SK-N-SH (cell line): ENCODE measurements at regions not wholly inside any gene's neighbourhood (a gene's known extent, or its start where the extent isn't known, plus 50 kb on each side); places are given as distances from the start of the nearest gene placed in this dataset.

ENCODE experiments used
- CTCF ChIA-PET: fragments of 300-600, 350-600 bp; formaldehyde crosslinking; extraction: SDS; loops from one replicate; lab custom pipeline; 2021; lab: Yijun Ruan, JAX
- POLR2A ChIA-PET: fragments of 350-600 bp; sonication (Branson Sonifier 250); formaldehyde crosslinking; extraction: SDS; loops from one replicate; lab custom pipeline; 2020; ENCODE audit warnings: antibody characterized with exemption, inconsistent platforms; lab: Yijun Ruan, JAX
- DNase-seq: peaks from one replicate; pipeline ENCODE4 v3.0.0; 2012
- H2AFZ ChIP-seq: fragments of 200-600 bp; sonication (generic); 2 replicates; pipeline ENCODE4 v1.8.1; 2016; ENCODE audit warnings: antibody characterized with exemption, mild to moderate bottlenecking, low read depth
- H3F3A ChIP-seq: fragments of 200-600 bp; sonication (generic); replicated peaks from 2 replicates; pipeline ENCODE3; 2016; ENCODE audit warnings: antibody characterized with exemption, mild to moderate bottlenecking; ENCODE audit not compliant: insufficient read depth
- H3K27ac ChIP-seq, 2 experiments: fragments of 200-500 bp in 1 of 2; fragments of 200-600 bp in 1 of 2; sonication (Bioruptor generic) in 1 of 2; sonication (generic), shearing (Covaris generic) in 1 of 2; 2 replicates each; pipeline versions ENCODE4 v1.5.1 to v1.6.1; 2014 to 2016; ENCODE audit warnings: low read depth in 2 of 2, inconsistent platforms in 1 of 2, low read length in 1 of 2, mild to moderate bottlenecking in 1 of 2, mixed read lengths in 1 of 2
- H3K27me3 ChIP-seq: fragments of 200-600 bp; sonication (generic), shearing (Covaris generic); 2 replicates; pipeline ENCODE4 v1.6.1; 2016; ENCODE audit warnings: mixed run types; ENCODE audit not compliant: insufficient read depth
- H3K36me3 ChIP-seq, 2 experiments: fragments of 200-500 bp in 1 of 2; fragments of 200-600 bp in 1 of 2; sonication (Bioruptor generic) in 1 of 2; sonication (generic) in 1 of 2; replicated peaks in 1 of 2; 2 replicates each; pipeline versions ENCODE3 to v1.5.1; 2014 to 2016; ENCODE audit warnings: low read length in 1 of 2, mild to moderate bottlenecking in 1 of 2; ENCODE audit not compliant: insufficient read depth in 2 of 2, control insufficient read depth in 1 of 2
- H3K4me1 ChIP-seq, 2 experiments: fragments of 200-500 bp in 1 of 2; fragments of 200-600 bp in 1 of 2; sonication (Bioruptor generic) in 1 of 2; sonication (generic), shearing (Covaris generic) in 1 of 2; 2 replicates each; pipeline versions ENCODE4 v1.5.1 to v1.6.1; 2014 to 2016; ENCODE audit warnings: low read depth in 1 of 2, low read length in 1 of 2, mixed run types in 1 of 2; ENCODE audit not compliant: insufficient read depth in 2 of 2, control insufficient read depth in 1 of 2
- H3K4me2 ChIP-seq: fragments of 200-600 bp; sonication (generic), shearing (Covaris generic); 2 replicates; pipeline ENCODE4 v1.6.1; 2017; ENCODE audit warnings: mixed run types
- H3K4me3 ChIP-seq, 2 experiments: fragments of 200-500 bp in 1 of 2; fragments of 200-600 bp in 1 of 2; sonication (Bioruptor generic) in 1 of 2; sonication (generic), shearing (Covaris generic) in 1 of 2; 2 replicates each; pipeline versions ENCODE4 v1.5.1 to v1.8.1; 2014 to 2016; ENCODE audit warnings: low read depth in 2 of 2, inconsistent platforms in 1 of 2, low read length in 1 of 2, mild to moderate bottlenecking in 1 of 2, mixed read lengths in 1 of 2, moderate library complexity in 1 of 2
- H3K79me2 ChIP-seq: fragments of 200-600 bp; sonication (generic); 2 replicates; pipeline ENCODE4 v1.8.1; 2017; ENCODE audit warnings: mild to moderate bottlenecking; ENCODE audit not compliant: insufficient read depth
- H3K9ac ChIP-seq: fragments of 200-600 bp; sonication (generic); 2 replicates; pipeline ENCODE4 v1.6.1; 2017; ENCODE audit warnings: mixed run types
- H3K9me2 ChIP-seq: fragments of 200-600 bp; sonication (generic); 2 replicates; pipeline ENCODE4 v1.6.1; 2017; ENCODE audit warnings: mixed run types
- H3K9me3 ChIP-seq: fragments of 200-600 bp; sonication (generic); 2 replicates; pipeline ENCODE4 v1.6.1; 2017; ENCODE audit warnings: mixed run types, mild to moderate bottlenecking, moderate library complexity
- H4K20me1 ChIP-seq: fragments of 200-600 bp; sonication (generic); 2 replicates; pipeline ENCODE4 v1.6.1; 2017; ENCODE audit warnings: mild to moderate bottlenecking, mixed run types; ENCODE audit not compliant: insufficient read depth
- ELF1 ChIP-seq: IDR thresholded peaks from 2 replicates; pipeline ENCODE4 v1.4.0; 2012
- EP300 ChIP-seq, 2 experiments: IDR thresholded peaks; 2 replicates each; pipeline versions ENCODE4 v1.4.0 to v1.6.1; 2012; ENCODE audit warnings: borderline replicate concordance in 1 of 2, low read depth in 1 of 2, low read length in 1 of 2
- EZH2phosphoT487 ChIP-seq: fragments of 200-600 bp; sonication (generic); IDR thresholded peaks from 2 replicates; pipeline ENCODE4 v1.6.1; 2017; ENCODE audit warnings: low read depth, mixed run types, mild to moderate bottlenecking, antibody characterized with exemption, moderate library complexity, borderline replicate concordance
- FOSL2 ChIP-seq: IDR thresholded peaks from 2 replicates; pipeline ENCODE4 v1.4.0; 2012; ENCODE audit warnings: low read depth, mild to moderate bottlenecking, moderate library complexity, borderline replicate concordance
- FOXJ3 ChIP-seq: sonication (generic); formaldehyde crosslinking; IDR thresholded peaks from 2 replicates; pipeline ENCODE4 v1.5.1; 2020; ENCODE audit warnings: mild to moderate bottlenecking, missing genetic modification reagents
- FOXM1 ChIP-seq: IDR thresholded peaks from 2 replicates; pipeline ENCODE4 v1.4.0; 2012; ENCODE audit warnings: low read depth, mild to moderate bottlenecking
- GABPA ChIP-seq: IDR thresholded peaks from 2 replicates; pipeline ENCODE4 v1.4.0; 2012; ENCODE audit warnings: low read depth, mild to moderate bottlenecking
- JUND ChIP-seq: IDR thresholded peaks from 2 replicates; pipeline ENCODE4 v1.4.0; 2012
- MAX ChIP-seq: IDR thresholded peaks from 2 replicates; pipeline ENCODE4 v1.4.0; 2012; ENCODE audit warnings: low read depth
- MXI1 ChIP-seq: IDR thresholded peaks from 2 replicates; pipeline ENCODE4 v1.6.1; 2012; ENCODE audit warnings: mild to moderate bottlenecking, low read depth, low read length, improper control_type of control experiment
- NFIC ChIP-seq: IDR thresholded peaks from 2 replicates; pipeline ENCODE4 v1.4.0; 2012; ENCODE audit warnings: borderline replicate concordance
- PBX3 ChIP-seq: IDR thresholded peaks from 2 replicates; pipeline ENCODE4; 2012
- RAD21 ChIP-seq: IDR thresholded peaks from 2 replicates; pipeline ENCODE4 v1.6.1; 2012; ENCODE audit warnings: mild to moderate bottlenecking, low read length
- RCOR1 ChIP-seq: fragments of 150-350 bp; IDR thresholded peaks from 2 replicates; pipeline ENCODE4 v1.6.1; 2017; ENCODE audit warnings: antibody characterized with exemption, low read length
- SMC3 ChIP-seq: IDR thresholded peaks from 2 replicates; pipeline ENCODE4 v1.6.1; 2012; ENCODE audit warnings: low read depth, low read length, improper control_type of control experiment
- TAF1 ChIP-seq: IDR thresholded peaks from 2 replicates; pipeline ENCODE4 v1.6.1; 2012; ENCODE audit warnings: low read depth, mild to moderate bottlenecking, low read length, moderate library complexity, borderline replicate concordance
- TCF12 ChIP-seq: IDR thresholded peaks from 2 replicates; pipeline ENCODE4 v1.4.0; 2012
- TEAD4 ChIP-seq: IDR thresholded peaks from 2 replicates; pipeline ENCODE4 v1.4.0; 2012; ENCODE audit warnings: mild to moderate bottlenecking, borderline replicate concordance; ENCODE audit not compliant: insufficient read depth
- USF2 ChIP-seq: fragments of 150-350 bp; IDR thresholded peaks from 2 replicates; pipeline ENCODE4 v1.6.1; 2017; ENCODE audit warnings: antibody characterized with exemption, low read length, low read depth, borderline replicate concordance
- YY1 ChIP-seq: IDR thresholded peaks from 2 replicates; pipeline ENCODE4 v1.4.0; 2012; ENCODE audit warnings: low read depth, mild to moderate bottlenecking
- ZBTB33 ChIP-seq: IDR thresholded peaks from 2 replicates; pipeline ENCODE4 v1.4.0; 2012; ENCODE audit warnings: low read depth, borderline replicate concordance
- WGBS: methylation state at CpG from one replicate; pipeline ENCODE4 v1.1.6; 2017; ENCODE audit warnings: low lambda C conversion rate; 5-methylcytosine and 5-hydroxymethylcytosine counted together

GRCh38 chr10:7030134-7030855, 380.5 kb downstream of the SFMBT2 start:
- Histone ChIP-seq H3K9me3 (no peaks in the 10 kb centered on the region), H2AFZ (no peak overlapping the region), H3K27ac (no peak overlapping the region), H3K4me2 (no peak overlapping the region), H3F3A (peaks cover 8% of the 10 kb centered on the region), H3K79me2 (no peaks in the 10 kb centered on the region), H4K20me1 (no peaks in the 10 kb centered on the region), H3K9me2 (no peaks in the 10 kb centered on the region), H3K9ac (no peak overlapping the region), H3K27me3 (no peaks in the 10 kb centered on the region), H3K4me3 (no peak overlapping the region), H3K36me3 (no peaks in the 10 kb centered on the region), H3K4me1 (no peaks in the 10 kb centered on the region; a peak in 1 of 4 replicates)
- WGBS, result 40% methylated on average over 5 of the region's 5 CpGs
- CTCF ChIA-PET, result interaction anchor here (0.8 kb wide), 1 partner anchor 9 kb away, joined by 3 read pairs; no protein-coding TSS in a partner anchor
- POLR2A ChIA-PET, result no interaction called here
- no peak for DNase-seq
- TF ChIP-seq YY1 (no peak), ZBTB33 (no peak), FOSL2 (no peak), EZH2phosphoT487 (no peak), EP300 (IDR thresholded peaks at IDR 0.05; ENCODE audit: borderline replicate concordance in 1 of 2, low read depth in 1 of 2, low read length in 1 of 2) (no peak), MAX (no peak), NFIC (no peak), FOXJ3 (CRISPR knock-in tag) (no peak), TCF12 (no peak), RAD21 (no peak), TAF1 (no peak)

GRCh38 chr10:7029672-7030071, 381.2 kb downstream of the SFMBT2 start:
- CTCF ChIA-PET, result no interaction called here
- no peaks in the 10 kb centered on the region for H3K27me3 ChIP-seq
- no peaks in the 10 kb centered on the region for H3K9me2 ChIP-seq
- no peak for TF ChIP-seq EZH2phosphoT487
- TF ChIP-seq RAD21, result no peak
- TF ChIP-seq ELF1, result no peak
- TF ChIP-seq FOXM1, result no peak
- TF ChIP-seq RCOR1, result no peak
- TF ChIP-seq JUND, result no peak
- no peak for TF ChIP-seq MXI1
- TF ChIP-seq EP300 (IDR thresholded peaks at IDR 0.05; ENCODE audit: borderline replicate concordance in 1 of 2, low read depth in 1 of 2, low read length in 1 of 2), result no peak
- no peak for TF ChIP-seq MAX
- no peak for TF ChIP-seq SMC3
- no peak for TF ChIP-seq TAF1
- no peak for TF ChIP-seq TEAD4
- TF ChIP-seq YY1, result no peak
- no peak for TF ChIP-seq PBX3
- no peak for TF ChIP-seq GABPA
- no peak for TF ChIP-seq USF2
- H3K4me1 ChIP-seq, result no peaks in the 10 kb centered on the region; a peak in 1 of 4 replicates
- POLR2A ChIA-PET, result no interaction called here
- no peak overlapping the region for H2AFZ ChIP-seq
- 0% methylated on average over 1 of the region's 1 CpG for WGBS
- H3K9me3 ChIP-seq, result no peaks in the 10 kb centered on the region
- no peak overlapping the region for H3K4me3 ChIP-seq
- no peaks in the 10 kb centered on the region for H3K79me2 ChIP-seq
- H4K20me1 ChIP-seq, result no peaks in the 10 kb centered on the region
- H3K27ac ChIP-seq, result no peak overlapping the region
- no peak overlapping the region for H3K4me2 ChIP-seq
- peaks cover 8% of the 10 kb centered on the region for H3F3A ChIP-seq
- H3K9ac ChIP-seq, result no peak overlapping the region
- no peaks in the 10 kb centered on the region for H3K36me3 ChIP-seq
- DNase-seq, result no peak
